GM18861 (cell line): ENCODE measurements at regions not wholly inside any gene's neighbourhood (a gene's known extent, or its start where the extent isn't known, plus 50 kb on each side); places are given as distances from the start of the nearest gene placed in this dataset.

ENCODE experiments used
- ATAC-seq: cut with Tn5 transposase; IDR thresholded peaks from one replicate; pipeline ENCODE4 v1.9.1; 2021; ENCODE audit not compliant: unreplicated experiment

- no peak for ATAC-seq
These were observed 1403.5 kb upstream of the PABPC4L start for GRCh38 chr4:135605076-135605475.

- ATAC-seq: no peak
These were observed 1402.9 kb upstream of the PABPC4L start for GRCh38 chr4:135604531-135604930.

GRCh38 chr4:135601351-135601750 is 1399.8 kb upstream of the PABPC4L start:
- no peak for ATAC-seq

- no peak for ATAC-seq
These were observed 1396.6 kb upstream of the PABPC4L start for GRCh38 chr4:135598151-135598550.

GRCh38 chr4:135594521-135594920 is 1392.9 kb upstream of the PABPC4L start:
- no peak for ATAC-seq

GRCh38 chr4:135575041-135575440 is 1373.5 kb upstream of the PABPC4L start:
- ATAC-seq: no peak

GRCh38 chr4:135573251-135573650 is 1371.7 kb upstream of the PABPC4L start:
- ATAC-seq: no peak

GRCh38 chr4:135564090-135564489 is 1362.5 kb upstream of the PABPC4L start:
- ATAC-seq: no peak

- ATAC-seq: no peak
These were observed 1351.6 kb upstream of the PABPC4L start for GRCh38 chr4:135553213-135553612.

- ATAC-seq: no peak
These were observed 1350.5 kb upstream of the PABPC4L start for GRCh38 chr4:135552131-135552530.

- no peak for ATAC-seq
These were observed 1347.1 kb upstream of the PABPC4L start for GRCh38 chr4:135548711-135549110.

- no peak for ATAC-seq
These were observed 1344.2 kb upstream of the PABPC4L start for GRCh38 chr4:135545616-135546317.

- no peak for ATAC-seq
These were observed 1337.1 kb upstream of the PABPC4L start for GRCh38 chr4:135538698-135539097.

GRCh38 chr4:135533053-135533452 is 1331.5 kb upstream of the PABPC4L start:
- no peak for ATAC-seq

GRCh38 chr4:135532132-135532531 is 1330.5 kb upstream of the PABPC4L start:
- no peak for ATAC-seq

GRCh38 chr4:135515295-135515694 is 1313.7 kb upstream of the PABPC4L start:
- ATAC-seq: no peak

GRCh38 chr4:135510582-135510981 is 1309.0 kb upstream of the PABPC4L start:
- no peak for ATAC-seq

GRCh38 chr4:135508006-135508714 is 1306.6 kb upstream of the PABPC4L start:
- no peak for ATAC-seq

- ATAC-seq: no peak
These were observed 1296.1 kb upstream of the PABPC4L start for GRCh38 chr4:135497563-135498152.

- no peak for ATAC-seq
These were observed 1290.8 kb upstream of the PABPC4L start for GRCh38 chr4:135492439-135492838.

- ATAC-seq: no peak
These were observed 1283.8 kb upstream of the PABPC4L start for GRCh38 chr4:135485371-135485770.

GRCh38 chr4:135476272-135476671 is 1274.7 kb upstream of the PABPC4L start:
- ATAC-seq: no peak
